Gastrocnemius medialis (tissue), 4 donors: ENCODE measurements at regions not wholly inside any gene's neighbourhood (a gene's known extent, or its start where the extent isn't known, plus 50 kb on each side); places are given as distances from the start of the nearest gene placed in this dataset.

Source experiments
- ATAC-seq, 2 donors: fragments of 150-250 bp; one replicate each; pipeline ENCODE4 v1.9.1; 2016
- DNase-seq, 2 donors: peaks; one replicate each; pipeline ENCODE4 v3.0.0-alpha.2; 2019
- H3K27ac ChIP-seq, 4 donors: fragments of 200-600 bp; sonication (generic); 1 replicate in 1 of 4; 2 replicates in 3 of 4; pipeline ENCODE4 v1.5.1; 2016 to 2018; ENCODE audit warnings: mild to moderate bottlenecking in 2 of 4, moderate library complexity in 1 of 4
- H3K27me3 ChIP-seq, 3 donors: fragments of 200-600 bp; sonication (generic) in 2 of 3; 1 replicate in 1 of 3; 2 replicates in 2 of 3; pipeline versions ENCODE4 v1.5.1 to v1.6.0; 2016 to 2019; ENCODE audit warnings: mild to moderate bottlenecking in 1 of 3, moderate library complexity in 1 of 3
- H3K36me3 ChIP-seq, 2 donors: fragments of 200-600 bp; sonication (generic) in 1 of 2; one replicate each; pipeline ENCODE4 v1.5.1; 2017 to 2018
- H3K4me1 ChIP-seq, 2 donors: fragments of 200-600 bp; sonication (generic) in 1 of 2; one replicate each; pipeline ENCODE4 v1.5.1; 2016 to 2017; ENCODE audit warnings: mild to moderate bottlenecking in 2 of 2
- H3K4me3 ChIP-seq, 4 donors: fragments of 200-600 bp; sonication (generic) in 3 of 4; 1 replicate in 1 of 4; 2 replicates in 3 of 4; pipeline ENCODE4 v1.5.1; 2016 to 2019; ENCODE audit warnings: mild to moderate bottlenecking in 2 of 4
- H3K9me3 ChIP-seq, 3 donors: fragments of 200-600 bp; sonication (generic) in 2 of 3; 1 replicate in 1 of 3; 2 replicates in 2 of 3; pipeline ENCODE4 v1.5.1; 2016 to 2019
- POLR2A ChIP-seq, 2 donors: fragments of 450-650 bp; IDR thresholded peaks; one replicate each; pipeline ENCODE4 v1.6.1; 2017; ENCODE audit warnings: antibody characterized with exemption in 2 of 2, mild to moderate bottlenecking in 2 of 2, moderate library complexity in 2 of 2
- in situ Hi-C, 4 donors: fragments of 200-750 bp; cut with MboI; loops; one replicate each; pipeline versions ENCODE4 v1.15.0 to v1.8.0; 2017; ENCODE audit warnings: low sequenced_read_pairs in 4 of 4
- intact Hi-C: fragments of 100-400 bp; cut with DNase I; formaldehyde crosslinking; loops from one replicate; pipeline ENCODE4 v1.15.1; 2023; ENCODE audit warnings: low total_unique reads
- TF ChIP-seq, protein P1 (sequence below), 5 experiments: fragments of 450-650 bp in 3 of 5; fragments of 200-600 bp in 2 of 5; sonication (generic) in 2 of 5; IDR thresholded peaks in 4 of 5; conservative IDR thresholded peaks in 1 of 5; 1 replicate in 4 of 5; 2 replicates in 1 of 5; pipeline ENCODE4 v1.5.1; 2016 to 2019; ENCODE audit warnings: antibody characterized with exemption in 5 of 5, mild to moderate bottlenecking in 3 of 5, moderate library complexity in 3 of 5

DNA sequence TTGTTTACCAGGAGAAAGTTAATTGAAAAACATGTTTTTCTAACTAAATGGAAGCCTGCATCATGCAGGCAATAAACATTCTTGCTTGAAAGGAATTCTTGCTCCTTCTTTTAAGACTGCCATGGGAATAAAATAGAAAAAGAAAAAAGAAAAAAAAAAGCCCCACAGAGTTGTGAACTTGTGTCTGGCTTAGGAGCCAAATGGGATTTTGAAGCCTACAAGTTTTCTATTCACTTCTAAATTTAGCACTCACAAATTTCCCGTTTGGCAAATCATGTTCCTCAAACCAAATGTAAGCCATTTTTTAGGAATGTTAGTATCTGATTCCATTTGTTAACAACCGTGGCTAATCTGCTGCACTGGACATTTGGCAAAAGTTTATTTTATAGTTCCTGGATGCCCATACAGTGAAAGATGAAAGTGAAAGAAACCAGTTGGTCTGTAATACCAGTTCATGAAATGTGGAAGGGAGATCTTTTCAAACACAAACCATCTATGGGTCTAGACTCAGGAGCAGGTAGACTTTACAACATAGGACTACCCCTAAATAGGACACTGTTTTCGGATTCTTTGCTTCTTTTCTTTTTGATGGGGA, 133.8 kb upstream of the GMNC start:
- ATAC-seq (no peak), DNase-seq (no peak)
- intact Hi-C loops = no loop called here
- H3K27me3 ChIP-seq = no peaks in the 10 kb centered on the region
- H3K27ac ChIP-seq = no peak overlapping the region
- no peak for TF ChIP-seq POLR2A (IDR thresholded peaks at IDR 0.05)
- TF ChIP-seq, protein P1, sequence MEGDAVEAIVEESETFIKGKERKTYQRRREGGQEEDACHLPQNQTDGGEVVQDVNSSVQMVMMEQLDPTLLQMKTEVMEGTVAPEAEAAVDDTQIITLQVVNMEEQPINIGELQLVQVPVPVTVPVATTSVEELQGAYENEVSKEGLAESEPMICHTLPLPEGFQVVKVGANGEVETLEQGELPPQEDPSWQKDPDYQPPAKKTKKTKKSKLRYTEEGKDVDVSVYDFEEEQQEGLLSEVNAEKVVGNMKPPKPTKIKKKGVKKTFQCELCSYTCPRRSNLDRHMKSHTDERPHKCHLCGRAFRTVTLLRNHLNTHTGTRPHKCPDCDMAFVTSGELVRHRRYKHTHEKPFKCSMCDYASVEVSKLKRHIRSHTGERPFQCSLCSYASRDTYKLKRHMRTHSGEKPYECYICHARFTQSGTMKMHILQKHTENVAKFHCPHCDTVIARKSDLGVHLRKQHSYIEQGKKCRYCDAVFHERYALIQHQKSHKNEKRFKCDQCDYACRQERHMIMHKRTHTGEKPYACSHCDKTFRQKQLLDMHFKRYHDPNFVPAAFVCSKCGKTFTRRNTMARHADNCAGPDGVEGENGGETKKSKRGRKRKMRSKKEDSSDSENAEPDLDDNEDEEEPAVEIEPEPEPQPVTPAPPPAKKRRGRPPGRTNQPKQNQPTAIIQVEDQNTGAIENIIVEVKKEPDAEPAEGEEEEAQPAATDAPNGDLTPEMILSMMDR (IDR thresholded peaks at IDR 0.05 in 4 of 5, conservative IDR thresholded peaks at IDR 0.05 in 1 of 5) = no peak
- H3K36me3 ChIP-seq = no peaks in the 10 kb centered on the region
- no peaks in the 10 kb centered on the region for H3K4me1 ChIP-seq
- peak overlapping the region in 1 of 4 donors; percentile 12 for H3K4me3 ChIP-seq
- H3K9me3 ChIP-seq = no peaks in the 10 kb centered on the region
- in situ Hi-C loops = no loop called here

DNA sequence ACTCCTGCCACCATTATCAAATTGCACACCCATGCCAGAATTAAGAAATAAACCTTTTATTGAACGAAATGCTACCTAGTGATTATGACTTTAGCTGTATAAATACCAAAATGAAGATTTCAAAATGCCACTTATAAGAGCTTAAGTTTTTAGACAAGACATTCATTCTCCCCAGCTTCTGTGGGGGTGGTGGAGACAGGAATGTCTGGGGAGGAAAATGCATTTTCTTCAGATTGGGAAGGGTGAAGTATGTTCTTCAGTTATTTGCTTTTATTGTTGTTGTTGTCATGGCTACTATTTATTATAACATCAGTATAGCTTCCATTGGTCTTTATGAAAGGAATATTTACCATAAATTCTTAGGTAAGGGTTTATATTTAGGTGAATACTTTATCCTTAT, 132.7 kb upstream of the GMNC start:
- intact Hi-C loops (no loop called here), in situ Hi-C loops (no loop called here)
- no peaks in the 10 kb centered on the region for H3K27me3 ChIP-seq
- no peaks in the 10 kb centered on the region for H3K9me3 ChIP-seq
- no peak overlapping the region for H3K4me3 ChIP-seq
- TF ChIP-seq, protein P1 (IDR thresholded peaks at IDR 0.05 in 4 of 5, conservative IDR thresholded peaks at IDR 0.05 in 1 of 5) = no peak
- no peak for TF ChIP-seq POLR2A (IDR thresholded peaks at IDR 0.05)
- DNase-seq (no peak), ATAC-seq (no peak)
- no peaks in the 10 kb centered on the region for H3K4me1 ChIP-seq
- H3K27ac ChIP-seq = no peak overlapping the region
- no peaks in the 10 kb centered on the region for H3K36me3 ChIP-seq

DNA sequence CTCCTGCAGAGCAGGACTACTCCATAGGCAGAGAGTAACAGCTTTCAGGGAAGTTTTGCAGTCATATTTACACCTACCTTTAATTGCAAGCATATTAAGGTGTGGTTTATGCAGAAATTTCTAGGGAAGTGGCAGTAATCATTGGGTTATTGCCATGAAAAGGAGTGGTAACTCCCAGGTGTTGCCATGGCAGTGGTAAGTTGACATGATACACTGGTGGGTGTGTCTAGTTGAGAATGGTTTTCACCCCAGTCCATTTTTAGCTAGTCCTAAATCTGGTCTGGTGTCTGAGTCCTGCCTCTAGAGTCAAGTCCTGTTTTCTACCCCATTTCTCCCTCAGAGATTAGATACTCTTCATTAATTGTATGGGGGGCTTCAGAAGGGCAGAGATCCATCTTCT, 128.4 kb upstream of the GMNC start:
- intact Hi-C loops = no loop called here
- DNase-seq (no peak), ATAC-seq (no peak)
- Histone ChIP-seq H3K36me3 (no peaks in the 10 kb centered on the region), H3K27me3 (no peaks in the 10 kb centered on the region), H3K9me3 (no peaks in the 10 kb centered on the region), H3K4me1 (no peaks in the 10 kb centered on the region), H3K4me3 (no peak overlapping the region), H3K27ac (no peak overlapping the region)
- TF ChIP-seq, protein P1 (IDR thresholded peaks at IDR 0.05 in 4 of 5, conservative IDR thresholded peaks at IDR 0.05 in 1 of 5) = no peak
- TF ChIP-seq POLR2A (IDR thresholded peaks at IDR 0.05) = no peak
- in situ Hi-C loops = no loop called here

DNA sequence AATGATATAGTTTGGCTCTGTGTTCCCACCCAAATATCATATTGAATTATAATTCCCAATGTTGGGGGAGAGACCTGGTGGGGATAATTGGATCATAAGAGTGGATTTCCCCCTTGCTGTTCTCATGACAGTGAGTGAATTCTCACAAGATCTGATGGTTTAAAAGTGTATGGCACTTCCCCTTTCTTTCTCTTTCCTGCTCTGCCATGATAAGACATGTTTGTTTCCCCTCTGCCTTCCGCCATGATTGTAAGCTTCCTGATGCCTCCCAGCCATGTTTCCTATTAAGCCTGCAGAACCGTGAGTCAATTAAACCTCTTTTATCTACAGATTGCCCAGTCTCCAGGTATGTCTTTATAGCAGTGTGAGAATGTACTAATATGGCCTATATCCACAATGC, 126.7 kb upstream of the GMNC start:
- no peaks in the 10 kb centered on the region for H3K27me3 ChIP-seq
- no peaks in the 10 kb centered on the region for H3K36me3 ChIP-seq
- TF ChIP-seq, protein P1 (IDR thresholded peaks at IDR 0.05 in 4 of 5, conservative IDR thresholded peaks at IDR 0.05 in 1 of 5) = no peak
- no peak for TF ChIP-seq POLR2A (IDR thresholded peaks at IDR 0.05)
- no peak overlapping the region for H3K4me3 ChIP-seq
- ATAC-seq = no peak
- H3K27ac ChIP-seq = no peak overlapping the region
- no peaks in the 10 kb centered on the region for H3K9me3 ChIP-seq
- H3K4me1 ChIP-seq = no peaks in the 10 kb centered on the region
- no peak for DNase-seq
- in situ Hi-C loops = no loop called here
- intact Hi-C loops = no loop called here

DNA sequence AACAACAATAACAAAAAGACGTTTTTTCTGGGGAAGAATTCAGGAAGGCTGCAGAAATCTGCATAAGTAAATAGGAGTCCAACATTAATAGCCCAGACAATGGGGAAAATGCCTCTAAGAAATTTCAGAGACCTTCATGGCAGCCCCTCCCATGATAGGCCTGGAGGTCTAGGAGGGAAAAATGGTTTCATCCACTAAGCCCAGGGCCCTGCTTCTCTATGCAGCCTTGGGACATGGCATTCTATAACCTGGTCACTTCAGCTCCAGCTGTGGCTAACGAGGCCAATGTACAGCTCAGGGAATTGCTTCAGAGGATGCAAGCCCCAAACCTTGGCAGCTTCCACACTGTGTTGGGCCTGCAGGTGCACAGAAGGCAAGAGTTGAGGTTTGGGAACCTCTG, 125.6 kb upstream of the GMNC start:
- no peak for TF ChIP-seq POLR2A (IDR thresholded peaks at IDR 0.05)
- TF ChIP-seq, protein P1 (IDR thresholded peaks at IDR 0.05 in 4 of 5, conservative IDR thresholded peaks at IDR 0.05 in 1 of 5) = no peak
- in situ Hi-C loops = no loop called here
- no peaks in the 10 kb centered on the region for H3K9me3 ChIP-seq
- DNase-seq (no peak), ATAC-seq (no peak)
- no peaks in the 10 kb centered on the region for H3K36me3 ChIP-seq
- H3K4me3 ChIP-seq = no peak overlapping the region
- no peaks in the 10 kb centered on the region for H3K27me3 ChIP-seq
- intact Hi-C loops = no loop called here
- no peaks in the 10 kb centered on the region for H3K4me1 ChIP-seq
- no peak overlapping the region for H3K27ac ChIP-seq
